ENCODE measurements at regions not wholly inside any gene's neighbourhood (a gene's known extent, or its start where the extent isn't known, plus 50 kb on each side); places are given as distances from the start of the nearest gene placed in this dataset.

GRCh38 chr4:123708902-123709301 is 312.3 kb downstream of the SPRY1 start:
- TF ChIP-seq, protein P1, sequence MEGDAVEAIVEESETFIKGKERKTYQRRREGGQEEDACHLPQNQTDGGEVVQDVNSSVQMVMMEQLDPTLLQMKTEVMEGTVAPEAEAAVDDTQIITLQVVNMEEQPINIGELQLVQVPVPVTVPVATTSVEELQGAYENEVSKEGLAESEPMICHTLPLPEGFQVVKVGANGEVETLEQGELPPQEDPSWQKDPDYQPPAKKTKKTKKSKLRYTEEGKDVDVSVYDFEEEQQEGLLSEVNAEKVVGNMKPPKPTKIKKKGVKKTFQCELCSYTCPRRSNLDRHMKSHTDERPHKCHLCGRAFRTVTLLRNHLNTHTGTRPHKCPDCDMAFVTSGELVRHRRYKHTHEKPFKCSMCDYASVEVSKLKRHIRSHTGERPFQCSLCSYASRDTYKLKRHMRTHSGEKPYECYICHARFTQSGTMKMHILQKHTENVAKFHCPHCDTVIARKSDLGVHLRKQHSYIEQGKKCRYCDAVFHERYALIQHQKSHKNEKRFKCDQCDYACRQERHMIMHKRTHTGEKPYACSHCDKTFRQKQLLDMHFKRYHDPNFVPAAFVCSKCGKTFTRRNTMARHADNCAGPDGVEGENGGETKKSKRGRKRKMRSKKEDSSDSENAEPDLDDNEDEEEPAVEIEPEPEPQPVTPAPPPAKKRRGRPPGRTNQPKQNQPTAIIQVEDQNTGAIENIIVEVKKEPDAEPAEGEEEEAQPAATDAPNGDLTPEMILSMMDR (IDR thresholded peaks at IDR 0.05), result no peak
- TF ChIP-seq POLR2A (IDR thresholded peaks at IDR 0.05), result no peak
